G401 (cell line): ENCODE measurements at regions not wholly inside any gene's neighbourhood (a gene's known extent, or its start where the extent isn't known, plus 50 kb on each side); places are given as distances from the start of the nearest gene placed in this dataset.
"Not testable (repeated sequence)": the region's sequence is repeated elsewhere in the genome, so short reads cannot be mapped to it uniquely, and the experiment has no call there.

Source experiments
- DNase-seq: peaks from one replicate; pipeline ENCODE4 v3.0.0-alpha.2; 2015; ENCODE audit warnings: low spot score
- in situ Hi-C: cut with HindIII; loops from 2 replicates; pipeline ENCODE4 v1.10.0; 2016; ENCODE audit warnings: low sequenced_read_pairs, mixed read lengths

- no peak for DNase-seq
- in situ Hi-C loops: no loop called here
Measured at GRCh38 chr4:25981749-25982148, 67.7 kb downstream of the SMIM20 start.

- in situ Hi-C loops: no loop called here
Measured at GRCh38 chr4:25982962-25983361, 68.9 kb downstream of the SMIM20 start.

GRCh38 chr4:25984266-25984665 lies 70.2 kb downstream of the SMIM20 start:
- DNase-seq: no peak
- in situ Hi-C loops: no loop called here

More at GRCh38 chr4:25982962-25983361, 68.9 kb downstream of the SMIM20 start:
- DNase-seq: no peak

GRCh38 chr4:25984796-25985195 lies 70.8 kb downstream of the SMIM20 start:
- in situ Hi-C loops: no loop called here
- no peak for DNase-seq

- in situ Hi-C loops: no loop called here
Measured at GRCh38 chr4:25986807-25987206, 72.8 kb downstream of the SMIM20 start.

GRCh38 chr4:25991340-25991739 lies 77.3 kb downstream of the SMIM20 start:
- in situ Hi-C loops: no loop called here
- DNase-seq: no peak

More at GRCh38 chr4:25986807-25987206, 72.8 kb downstream of the SMIM20 start:
- DNase-seq: no peak

- no peak for DNase-seq
- in situ Hi-C loops: no loop called here
Measured at GRCh38 chr4:25993395-25994185, 79.6 kb downstream of the SMIM20 start.

- DNase-seq, in situ Hi-C loops: not testable (repeated sequence)
Measured at GRCh38 chr4:25994577-25994976, 80.6 kb downstream of the SMIM20 start.

GRCh38 chr4:26000274-26000950 lies 86.4 kb downstream of the SMIM20 start:
- no peak for DNase-seq
- in situ Hi-C loops: no loop called here

GRCh38 chr4:26001413-26001812 lies 87.4 kb downstream of the SMIM20 start:
- in situ Hi-C loops: no loop called here
- no peak for DNase-seq

- in situ Hi-C loops: no loop called here
- peak; percentile 67 for DNase-seq
Measured at GRCh38 chr4:26001816-26002215, 87.8 kb downstream of the SMIM20 start.

- in situ Hi-C loops: no loop called here
- no peak for DNase-seq
Measured at GRCh38 chr4:26003056-26003455, 89.0 kb downstream of the SMIM20 start.

GRCh38 chr4:26004290-26004689 lies 90.3 kb downstream of the SMIM20 start:
- in situ Hi-C loops: no loop called here
- DNase-seq: no peak

GRCh38 chr4:26005764-26006163 lies 91.7 kb downstream of the SMIM20 start:
- in situ Hi-C loops: no loop called here
- no peak for DNase-seq

GRCh38 chr4:26008737-26009136 lies 94.7 kb downstream of the SMIM20 start:
- in situ Hi-C loops: no loop called here
- DNase-seq: no peak

GRCh38 chr4:26009502-26009901 lies 95.5 kb downstream of the SMIM20 start:
- in situ Hi-C loops: no loop called here
- DNase-seq: no peak

- in situ Hi-C loops: no loop called here
- no peak for DNase-seq
Measured at GRCh38 chr4:26010304-26010703, 96.3 kb downstream of the SMIM20 start.

GRCh38 chr4:26013629-26014028 lies 99.6 kb downstream of the SMIM20 start:
- DNase-seq: no peak
- in situ Hi-C loops: no loop called here

GRCh38 chr4:26015133-26015651 lies 101.2 kb downstream of the SMIM20 start:
- in situ Hi-C loops: no loop called here
- peak; percentile 81 for DNase-seq

- in situ Hi-C loops: no loop called here
- DNase-seq: no peak
Measured at GRCh38 chr4:26015906-26016305, 101.9 kb downstream of the SMIM20 start.
